DMS79 (cell line): ENCODE measurements at regions not wholly inside any gene's neighbourhood (a gene's known extent, or its start where the extent isn't known, plus 50 kb on each side); places are given as distances from the start of the nearest gene placed in this dataset.
"Not testable (repeated sequence)": the region's sequence is repeated elsewhere in the genome, so short reads cannot be mapped to it uniquely, and the experiment has no call there.

Experiments used
- DNase-seq: peaks from one replicate; lab custom pipeline; 2025; lab: John Stamatoyannopoulos, UW

GRCh38 chr2:8342407-8342806 is 339.4 kb upstream of the ID2 start:
- DNase-seq = no peak

- no peak for DNase-seq
These were observed 338.8 kb upstream of the ID2 start for GRCh38 chr2:8343031-8343430.

- DNase-seq = no peak
These were observed 337.4 kb upstream of the ID2 start for GRCh38 chr2:8344144-8345097.

GRCh38 chr2:8345200-8345599 is 336.7 kb upstream of the ID2 start:
- DNase-seq = no peak

GRCh38 chr2:8346208-8346607 is 335.6 kb upstream of the ID2 start:
- no peak for DNase-seq

- DNase-seq = no peak
These were observed 335.0 kb upstream of the ID2 start for GRCh38 chr2:8346706-8347430.

- DNase-seq = not testable (repeated sequence)
These were observed 332.9 kb upstream of the ID2 start for GRCh38 chr2:8348911-8349310.

- no peak for DNase-seq
These were observed 329.6 kb upstream of the ID2 start for GRCh38 chr2:8352296-8352695.

GRCh38 chr2:8352989-8353388 is 328.9 kb upstream of the ID2 start:
- DNase-seq = no peak

GRCh38 chr2:8355102-8355859 is 326.6 kb upstream of the ID2 start:
- no peak for DNase-seq

GRCh38 chr2:8357738-8358518 is 323.9 kb upstream of the ID2 start:
- no peak for DNase-seq

GRCh38 chr2:8361930-8362329 is 319.9 kb upstream of the ID2 start:
- no peak for DNase-seq

GRCh38 chr2:8363161-8363560 is 318.7 kb upstream of the ID2 start:
- DNase-seq = no peak

GRCh38 chr2:8364668-8365067 is 317.2 kb upstream of the ID2 start:
- no peak for DNase-seq

- no peak for DNase-seq
These were observed 316.4 kb upstream of the ID2 start for GRCh38 chr2:8365331-8365910.

- no peak for DNase-seq
These were observed 314.0 kb upstream of the ID2 start for GRCh38 chr2:8367833-8368232.

- no peak for DNase-seq
These were observed 313.4 kb upstream of the ID2 start for GRCh38 chr2:8368463-8368862.

GRCh38 chr2:8369522-8369921 is 312.3 kb upstream of the ID2 start:
- no peak for DNase-seq

GRCh38 chr2:8370258-8370802 is 311.5 kb upstream of the ID2 start:
- no peak for DNase-seq

- no peak for DNase-seq
These were observed 310.2 kb upstream of the ID2 start for GRCh38 chr2:8371653-8372052.

GRCh38 chr2:8374782-8375181 is 307.1 kb upstream of the ID2 start:
- DNase-seq = no peak
